Keratinocyte (primary cell): ENCODE measurements at regions not wholly inside any gene's neighbourhood (a gene's known extent, or its start where the extent isn't known, plus 50 kb on each side); places are given as distances from the start of the nearest gene placed in this dataset.

Experiments used
- DNase-seq: peaks from one replicate; pipeline ENCODE4 v3.0.0-alpha.2; 2011; ENCODE audit warnings: low read depth, missing footprints, low spot score
- FAIRE-seq: peaks from 2 replicates; lab custom pipeline; 2011; peaks lifted over from hg19 to GRCh38; lab: Jason Lieb, UNC
- H2AFZ ChIP-seq: 2 replicates; pipeline ENCODE4 v1.6.0; 2012; ENCODE audit warnings: low read length, control low read depth, inconsistent platforms; ENCODE audit not compliant: control insufficient read depth
- H3K27ac ChIP-seq: 2 replicates; pipeline ENCODE4 v1.5.1; 2011; ENCODE audit warnings: low read length; ENCODE audit not compliant: control insufficient read depth, insufficient read depth
- H3K27me3 ChIP-seq: 3 replicates; pipeline ENCODE4 v1.6.0; 2011; ENCODE audit warnings: low read length; ENCODE audit not compliant: control insufficient read depth, insufficient read depth; ENCODE audit errors: extremely low read depth
- H3K36me3 ChIP-seq, 2 experiments: 2 replicates in 1 of 2; 3 replicates in 1 of 2; pipeline ENCODE4 v1.5.1; 2011; ENCODE audit warnings: low read length in 2 of 2, mild to moderate bottlenecking in 1 of 2; ENCODE audit not compliant: control insufficient read depth in 2 of 2, insufficient read depth in 2 of 2; ENCODE audit errors: extremely low read depth in 1 of 2
- H3K4me1 ChIP-seq: 3 replicates; pipeline ENCODE4 v1.5.1; 2011; ENCODE audit warnings: low read length; ENCODE audit not compliant: control insufficient read depth, insufficient read depth; ENCODE audit errors: extremely low read depth
- H3K4me2 ChIP-seq: 3 replicates; pipeline ENCODE4 v1.6.0; 2011; ENCODE audit warnings: low read depth, low read length; ENCODE audit not compliant: control insufficient read depth, insufficient read depth; ENCODE audit errors: extremely low read depth
- H3K4me3 ChIP-seq, 3 experiments: fragments of 200-600 bp in 1 of 3; sonication (generic) in 1 of 3; 2 replicates in 2 of 3; 3 replicates in 1 of 3; pipeline ENCODE4 v1.5.1; 2011 to 2016; ENCODE audit warnings: low read length in 3 of 3, mild to moderate bottlenecking in 3 of 3, control low read depth in 2 of 3, inconsistent platforms in 1 of 3, low read depth in 1 of 3, mixed read lengths in 1 of 3, mixed run types in 1 of 3, moderate library complexity in 1 of 3; ENCODE audit not compliant: control insufficient read depth in 2 of 3, insufficient read depth in 2 of 3; ENCODE audit errors: extremely low read depth in 1 of 3
- H3K79me2 ChIP-seq: 2 replicates; pipeline ENCODE4 v1.6.0; 2012; ENCODE audit warnings: low read length; ENCODE audit not compliant: control insufficient read depth, insufficient read depth
- H3K9ac ChIP-seq: 3 replicates; pipeline ENCODE4 v1.6.0; 2011; ENCODE audit warnings: low read length; ENCODE audit not compliant: control insufficient read depth, insufficient read depth; ENCODE audit errors: extremely low read depth
- H3K9me1 ChIP-seq: 3 replicates; pipeline ENCODE4 v1.6.0; 2011; ENCODE audit warnings: low read length; ENCODE audit not compliant: control insufficient read depth, insufficient read depth; ENCODE audit errors: extremely low read depth
- H3K9me3 ChIP-seq: 2 replicates; pipeline ENCODE4 v1.5.1; 2012; ENCODE audit warnings: low read depth, low read length; ENCODE audit not compliant: control insufficient read depth
- H4K20me1 ChIP-seq: 3 replicates; pipeline ENCODE4 v1.6.0; 2011; ENCODE audit warnings: low read length; ENCODE audit not compliant: control insufficient read depth, insufficient read depth; ENCODE audit errors: extremely low read depth
- EZH2 ChIP-seq: IDR thresholded peaks from one replicate; pipeline ENCODE4 v1.6.1; 2012; ENCODE audit warnings: inconsistent platforms, mild to moderate bottlenecking, low read length, moderate library complexity
- dilution Hi-C: fragments of 300-500 bp; cut with MboI; formaldehyde crosslinking; loops from one replicate; pipeline ENCODE4 v1.7.0; 2020; ENCODE audit warnings: low sequenced_read_pairs; ENCODE audit not compliant: extremely low pct_ligation_motif_present
- TF ChIP-seq, protein P1 (sequence below), 3 experiments: IDR thresholded peaks in 1 of 3; conservative IDR thresholded peaks in 1 of 3; optimal IDR thresholded peaks in 1 of 3; 2 replicates in 2 of 3; 3 replicates in 1 of 3; pipeline versions ENCODE3 to v1.5.1; 2011; ENCODE audit warnings: low read length in 3 of 3, mild to moderate bottlenecking in 3 of 3, moderate library complexity in 2 of 3, control low read depth in 1 of 3, inconsistent platforms in 1 of 3; ENCODE audit not compliant: insufficient read depth in 2 of 3; ENCODE audit errors: extremely low read depth in 1 of 3

DNA sequence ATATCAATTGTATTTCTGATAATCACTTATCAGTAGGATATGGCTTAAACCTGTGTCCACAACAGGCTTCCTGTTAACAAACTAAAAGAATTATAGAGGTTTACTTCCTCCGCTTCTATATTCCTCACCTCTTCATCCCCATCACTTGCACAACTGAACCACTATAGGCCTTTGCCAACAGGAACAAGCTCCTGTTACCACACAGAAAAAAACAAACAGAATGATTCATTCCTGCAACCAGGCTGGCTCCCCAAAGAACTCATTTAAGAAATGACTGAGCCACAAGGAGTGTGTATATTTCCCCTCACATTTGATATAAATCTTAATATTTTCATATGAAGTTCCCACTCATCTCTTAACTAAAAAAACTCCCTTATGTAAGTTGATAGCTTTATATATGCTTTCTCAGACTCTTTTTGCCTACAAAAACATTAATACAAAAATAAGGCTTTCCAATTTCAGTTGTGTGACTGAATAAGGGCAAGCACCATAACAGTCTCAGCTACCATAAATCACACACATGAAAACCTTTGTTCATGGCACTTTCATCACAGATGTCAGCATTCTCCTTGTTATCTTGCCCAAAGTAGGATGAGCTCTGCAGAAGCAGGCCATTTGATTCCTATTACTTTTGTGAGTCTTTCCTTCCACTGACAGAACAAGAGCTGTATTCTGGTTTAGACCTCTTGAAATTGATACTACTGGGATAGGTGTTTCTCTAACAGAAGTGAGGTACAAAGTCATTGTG lies 366.8 kb downstream of the SLITRK1 start:
- TF ChIP-seq, protein P1, sequence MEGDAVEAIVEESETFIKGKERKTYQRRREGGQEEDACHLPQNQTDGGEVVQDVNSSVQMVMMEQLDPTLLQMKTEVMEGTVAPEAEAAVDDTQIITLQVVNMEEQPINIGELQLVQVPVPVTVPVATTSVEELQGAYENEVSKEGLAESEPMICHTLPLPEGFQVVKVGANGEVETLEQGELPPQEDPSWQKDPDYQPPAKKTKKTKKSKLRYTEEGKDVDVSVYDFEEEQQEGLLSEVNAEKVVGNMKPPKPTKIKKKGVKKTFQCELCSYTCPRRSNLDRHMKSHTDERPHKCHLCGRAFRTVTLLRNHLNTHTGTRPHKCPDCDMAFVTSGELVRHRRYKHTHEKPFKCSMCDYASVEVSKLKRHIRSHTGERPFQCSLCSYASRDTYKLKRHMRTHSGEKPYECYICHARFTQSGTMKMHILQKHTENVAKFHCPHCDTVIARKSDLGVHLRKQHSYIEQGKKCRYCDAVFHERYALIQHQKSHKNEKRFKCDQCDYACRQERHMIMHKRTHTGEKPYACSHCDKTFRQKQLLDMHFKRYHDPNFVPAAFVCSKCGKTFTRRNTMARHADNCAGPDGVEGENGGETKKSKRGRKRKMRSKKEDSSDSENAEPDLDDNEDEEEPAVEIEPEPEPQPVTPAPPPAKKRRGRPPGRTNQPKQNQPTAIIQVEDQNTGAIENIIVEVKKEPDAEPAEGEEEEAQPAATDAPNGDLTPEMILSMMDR (optimal IDR thresholded peaks at IDR 0.05 in 1 of 3, IDR thresholded peaks at IDR 0.05 in 1 of 3, conservative IDR thresholded peaks at IDR 0.05 in 1 of 3; ENCODE audit: extremely low read depth in 1 of 3, insufficient read depth in 2 of 3, low read length in 3 of 3) = no peak
- TF ChIP-seq EZH2 = no peak
- Histone ChIP-seq H3K36me3 (no peaks in the 10 kb centered on the region), H3K79me2 (no peaks in the 10 kb centered on the region), H2AFZ (no peak overlapping the region), H3K4me3 (no peak overlapping the region), H3K4me1 (no peaks in the 10 kb centered on the region), H3K9ac (no peak overlapping the region), H3K27ac (no peak overlapping the region), H3K9me3 (no peaks in the 10 kb centered on the region), H3K27me3 (no peaks in the 10 kb centered on the region), H3K9me1 (no peaks in the 10 kb centered on the region), H3K4me2 (no peak overlapping the region), H4K20me1 (no peaks in the 10 kb centered on the region)
- no peak for FAIRE-seq
- dilution Hi-C loops = no loop called here
- no peak for DNase-seq

DNA sequence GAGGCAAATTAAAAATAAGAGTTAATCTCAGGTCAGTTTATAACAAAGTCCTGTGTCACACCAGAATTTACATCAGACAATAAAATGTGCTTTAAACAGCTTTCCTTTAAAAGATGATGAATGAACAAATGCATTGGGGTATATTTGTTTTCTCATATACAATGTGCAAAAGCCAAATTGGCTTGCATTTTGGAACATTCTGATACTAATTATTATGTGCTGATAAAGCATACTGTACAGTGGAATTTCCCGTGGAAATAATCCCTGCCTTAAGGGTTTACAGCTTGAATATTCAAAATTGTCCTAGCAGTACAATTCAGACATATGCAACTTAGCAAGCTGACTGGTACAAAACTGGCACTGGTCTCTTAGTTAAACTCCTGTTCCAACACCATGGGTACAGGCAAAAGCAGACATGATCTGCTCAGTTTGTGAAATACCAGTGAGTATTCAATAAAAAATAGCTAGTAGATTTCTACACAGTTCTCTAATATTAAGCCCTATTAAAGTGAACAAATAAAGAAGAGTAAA lies 373.4 kb downstream of the SLITRK1 start:
- FAIRE-seq = no peak
- DNase-seq = no peak
- Histone ChIP-seq H3K9me1 (no peaks in the 10 kb centered on the region), H3K79me2 (no peaks in the 10 kb centered on the region), H3K36me3 (no peaks in the 10 kb centered on the region), H3K9ac (no peak overlapping the region), H3K4me1 (no peaks in the 10 kb centered on the region), H3K27me3 (no peaks in the 10 kb centered on the region), H4K20me1 (no peaks in the 10 kb centered on the region), H3K9me3 (no peaks in the 10 kb centered on the region), H2AFZ (no peak overlapping the region), H3K27ac (no peak overlapping the region), H3K4me2 (no peak overlapping the region), H3K4me3 (no peak overlapping the region)
- dilution Hi-C loops = no loop called here
- no peak for TF ChIP-seq EZH2
- TF ChIP-seq, protein P1 (optimal IDR thresholded peaks at IDR 0.05 in 1 of 3, IDR thresholded peaks at IDR 0.05 in 1 of 3, conservative IDR thresholded peaks at IDR 0.05 in 1 of 3; ENCODE audit: extremely low read depth in 1 of 3, insufficient read depth in 2 of 3, low read length in 3 of 3) = no peak
